Neural progenitor cell (in vitro differentiated cells): ENCODE measurements at regions not wholly inside any gene's neighbourhood (a gene's known extent, or its start where the extent isn't known, plus 50 kb on each side); places are given as distances from the start of the nearest gene placed in this dataset.

Experiments used
- DNase-seq: peaks from one replicate; pipeline ENCODE4 v3.0.0-alpha.2; 2016; ENCODE audit warnings: low spot score
- H2AFZ ChIP-seq: fragments of 200-600 bp; sonication (generic); replicated peaks from 2 replicates; pipeline ENCODE4 v1.6.1; 2016; ENCODE audit warnings: antibody characterized with exemption
- H3F3A ChIP-seq: fragments of 200-600 bp; sonication (generic); 2 replicates; pipeline ENCODE4 v1.6.1; 2016; ENCODE audit warnings: antibody characterized with exemption, low read depth
- H3K27ac ChIP-seq: fragments of 200-600 bp; sonication (generic); 2 replicates; pipeline ENCODE4 v1.5.1; 2016; ENCODE audit warnings: mild to moderate bottlenecking
- H3K27me3 ChIP-seq: fragments of 200-600 bp; sonication (generic); 2 replicates; pipeline ENCODE4 v1.6.1; 2016; ENCODE audit warnings: mild to moderate bottlenecking, moderate library complexity
- H3K36me3 ChIP-seq: fragments of 200-600 bp; sonication (generic); 2 replicates; pipeline ENCODE4 v1.5.1; 2016
- H3K4me1 ChIP-seq: fragments of 200-600 bp; sonication (generic); 2 replicates; pipeline ENCODE4 v1.6.1; 2016; ENCODE audit warnings: mixed run types
- H3K4me2 ChIP-seq: fragments of 200-600 bp; sonication (generic); 2 replicates; pipeline ENCODE4 v1.6.1; 2016
- H3K4me3 ChIP-seq: fragments of 200-600 bp; sonication (generic); 2 replicates; pipeline ENCODE4 v1.5.1; 2016
- H3K79me2 ChIP-seq: fragments of 200-600 bp; sonication (generic); 2 replicates; pipeline ENCODE4 v1.6.1; 2016; ENCODE audit warnings: low read depth
- H3K9ac ChIP-seq: fragments of 200-600 bp; sonication (generic); 2 replicates; pipeline ENCODE4 v1.6.1; 2016
- H3K9me3 ChIP-seq: fragments of 200-600 bp; sonication (generic); 2 replicates; pipeline ENCODE4 v1.5.1; 2016; ENCODE audit warnings: low read depth
- H4K20me1 ChIP-seq: fragments of 200-600 bp; sonication (generic); 2 replicates; pipeline ENCODE4 v1.6.1; 2016; ENCODE audit warnings: low read depth
- H3K27ac Mint-ChIP-seq: 3 replicates; pipeline ENCODE4 v1.8.0; 2021; ENCODE audit warnings: mixed read lengths
- H3K27me3 Mint-ChIP-seq: 2 replicates; pipeline ENCODE4 v1.8.0; 2022; ENCODE audit warnings: low read depth, mild to moderate bottlenecking, inconsistent platforms, moderate library complexity, mixed read lengths; ENCODE audit not compliant: insufficient read depth
- H3K36me3 Mint-ChIP-seq: 3 replicates; pipeline ENCODE4 v1.8.0; 2021; ENCODE audit warnings: mixed read lengths
- H3K4me1 Mint-ChIP-seq: 3 replicates; pipeline ENCODE4 v1.8.0; 2021; ENCODE audit warnings: mixed read lengths
- H3K4me3 Mint-ChIP-seq: 3 replicates; pipeline ENCODE4 v1.8.0; 2021; ENCODE audit warnings: mild to moderate bottlenecking, moderate library complexity, mixed read lengths
- H3K9me3 Mint-ChIP-seq: 3 replicates; pipeline ENCODE4 v1.8.0; 2020; ENCODE audit warnings: mixed read lengths
- EZH2 ChIP-seq: fragments of 200-600 bp; sonication (generic); IDR thresholded peaks from 2 replicates; pipeline ENCODE4 v1.6.1; 2017; ENCODE audit warnings: antibody characterized with exemption, mild to moderate bottlenecking, moderate library complexity
- EZH2phosphoT487 ChIP-seq: fragments of 200-600 bp; sonication (generic); IDR thresholded peaks from 2 replicates; pipeline ENCODE4 v1.6.1; 2017; ENCODE audit warnings: antibody characterized with exemption
- TF ChIP-seq, protein P1 (sequence below): fragments of 200-600 bp; sonication (generic); IDR thresholded peaks from 2 replicates; pipeline ENCODE4 v1.5.1; 2017; ENCODE audit warnings: antibody characterized with exemption, mild to moderate bottlenecking

GRCh38 chr7:136652635-136653370 lies 215.6 kb upstream of the CHRM2 start:
- H3K79me2 ChIP-seq, result no peaks in the 10 kb centered on the region
- no peaks in the 10 kb centered on the region for H3K36me3 ChIP-seq
- no peak overlapping the region for H2AFZ ChIP-seq
- no peaks in the 10 kb centered on the region for H3F3A ChIP-seq
- Mint-ChIP-seq H3K27ac (no peak overlapping the region), H3K27me3 (no peaks in the 10 kb centered on the region), H3K4me3 (no peak overlapping the region), H3K4me1 (no peaks in the 10 kb centered on the region), H3K36me3 (no peaks in the 10 kb centered on the region), H3K9me3 (no peaks in the 10 kb centered on the region)
- no peak overlapping the region for H3K4me3 ChIP-seq
- no peaks in the 10 kb centered on the region for H3K27me3 ChIP-seq
- no peak overlapping the region for H3K27ac ChIP-seq
- TF ChIP-seq EZH2, result no peak
- TF ChIP-seq EZH2phosphoT487, result no peak
- TF ChIP-seq, protein P1, sequence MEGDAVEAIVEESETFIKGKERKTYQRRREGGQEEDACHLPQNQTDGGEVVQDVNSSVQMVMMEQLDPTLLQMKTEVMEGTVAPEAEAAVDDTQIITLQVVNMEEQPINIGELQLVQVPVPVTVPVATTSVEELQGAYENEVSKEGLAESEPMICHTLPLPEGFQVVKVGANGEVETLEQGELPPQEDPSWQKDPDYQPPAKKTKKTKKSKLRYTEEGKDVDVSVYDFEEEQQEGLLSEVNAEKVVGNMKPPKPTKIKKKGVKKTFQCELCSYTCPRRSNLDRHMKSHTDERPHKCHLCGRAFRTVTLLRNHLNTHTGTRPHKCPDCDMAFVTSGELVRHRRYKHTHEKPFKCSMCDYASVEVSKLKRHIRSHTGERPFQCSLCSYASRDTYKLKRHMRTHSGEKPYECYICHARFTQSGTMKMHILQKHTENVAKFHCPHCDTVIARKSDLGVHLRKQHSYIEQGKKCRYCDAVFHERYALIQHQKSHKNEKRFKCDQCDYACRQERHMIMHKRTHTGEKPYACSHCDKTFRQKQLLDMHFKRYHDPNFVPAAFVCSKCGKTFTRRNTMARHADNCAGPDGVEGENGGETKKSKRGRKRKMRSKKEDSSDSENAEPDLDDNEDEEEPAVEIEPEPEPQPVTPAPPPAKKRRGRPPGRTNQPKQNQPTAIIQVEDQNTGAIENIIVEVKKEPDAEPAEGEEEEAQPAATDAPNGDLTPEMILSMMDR, result no peak
- no peak overlapping the region for H3K9ac ChIP-seq
- DNase-seq, result no peak
- H3K9me3 ChIP-seq, result no peaks in the 10 kb centered on the region
- peaks cover 4% of the 10 kb centered on the region for H3K4me1 ChIP-seq
- H4K20me1 ChIP-seq, result no peaks in the 10 kb centered on the region
- H3K4me2 ChIP-seq, result no peak overlapping the region

DNA sequence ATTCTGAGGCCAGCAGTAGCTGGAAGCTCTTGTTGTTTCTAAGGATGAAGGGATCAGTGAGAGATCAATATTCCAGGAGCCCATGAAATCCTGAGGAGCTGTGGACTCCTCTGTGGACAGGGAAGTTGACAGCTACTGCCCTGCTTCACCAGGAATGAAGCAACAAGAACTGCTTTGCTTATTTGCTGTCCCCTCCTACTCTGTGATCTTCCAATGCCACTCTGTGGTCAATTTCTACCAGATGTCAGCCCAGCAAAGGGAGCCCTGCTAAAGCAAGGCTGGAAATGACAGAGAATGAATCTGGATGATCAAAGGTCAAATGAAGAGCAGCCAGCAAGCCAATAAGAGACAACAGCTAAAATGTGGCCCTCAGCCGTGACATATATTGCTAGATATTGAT lies 227.5 kb upstream of the CHRM2 start:
- no peaks in the 10 kb centered on the region for H3K9me3 Mint-ChIP-seq
- H3K4me3 Mint-ChIP-seq, result no peak overlapping the region
- no peak overlapping the region for H3K27ac ChIP-seq
- no peak overlapping the region for H3K4me2 ChIP-seq
- H3K27ac Mint-ChIP-seq, result no peak overlapping the region
- H3K9ac ChIP-seq, result no peak overlapping the region
- no peak overlapping the region for H3K4me3 ChIP-seq
- TF ChIP-seq EZH2phosphoT487 (no peak), EZH2 (no peak)
- TF ChIP-seq, protein P1, result peak; percentile 14
- H2AFZ ChIP-seq, result no peak overlapping the region
- H3K27me3 ChIP-seq, result no peaks in the 10 kb centered on the region
- H3K36me3 ChIP-seq, result no peaks in the 10 kb centered on the region
- no peaks in the 10 kb centered on the region for H3F3A ChIP-seq
- peak; percentile 10 for DNase-seq
- no peaks in the 10 kb centered on the region for H3K36me3 Mint-ChIP-seq
- H3K27me3 Mint-ChIP-seq, result peaks cover 2% of the 10 kb centered on the region
- H3K9me3 ChIP-seq, result no peaks in the 10 kb centered on the region
- H4K20me1 ChIP-seq, result no peaks in the 10 kb centered on the region
- H3K79me2 ChIP-seq, result no peaks in the 10 kb centered on the region
- no peaks in the 10 kb centered on the region for H3K4me1 ChIP-seq
- peaks cover 16% of the 10 kb centered on the region for H3K4me1 Mint-ChIP-seq

- Histone ChIP-seq H3K79me2 (no peaks in the 10 kb centered on the region), H3K4me2 (no peak overlapping the region), H2AFZ (no peak overlapping the region), H3K27me3 (no peaks in the 10 kb centered on the region), H3K4me3 (no peak overlapping the region), H3K9me3 (no peaks in the 10 kb centered on the region), H3K4me1 (no peaks in the 10 kb centered on the region), H3K27ac (no peak overlapping the region), H4K20me1 (no peaks in the 10 kb centered on the region), H3K36me3 (no peaks in the 10 kb centered on the region), H3K9ac (no peak overlapping the region), H3F3A (no peaks in the 10 kb centered on the region)
- Mint-ChIP-seq H3K4me3 (no peak overlapping the region), H3K9me3 (no peaks in the 10 kb centered on the region), H3K36me3 (no peaks in the 10 kb centered on the region), H3K27me3 (no peaks in the 10 kb centered on the region), H3K27ac (no peak overlapping the region), H3K4me1 (peaks cover 16% of the 10 kb centered on the region)
- TF ChIP-seq, protein P1, result no peak
- TF ChIP-seq EZH2 (no peak), EZH2phosphoT487 (no peak)
- DNase-seq, result no peak
These were observed 230.6 kb upstream of the CHRM2 start for GRCh38 chr7:136637813-136638212.
